Thoracic aorta (tissue), 2 donors: ENCODE measurements at regions not wholly inside any gene's neighbourhood (a gene's known extent, or its start where the extent isn't known, plus 50 kb on each side); places are given as distances from the start of the nearest gene placed in this dataset.

Experiments
- ATAC-seq: fragments of 150-250 bp; one replicate; pipeline ENCODE4 v1.8.0; 2017; ENCODE audit warnings: low read depth; ENCODE audit not compliant: insufficient number of reproducible peaks, low FRiP score
- DNase-seq: peaks from one replicate; pipeline ENCODE4 v3.0.0-alpha.2; 2020; ENCODE audit warnings: low spot score
- H3K27ac ChIP-seq, 2 donors: fragments of 200-600 bp; sonication (generic); 1 replicate in 1 of 2; 2 replicates in 1 of 2; pipeline ENCODE4 v1.5.1; 2016; ENCODE audit warnings: mild to moderate bottlenecking in 2 of 2, moderate library complexity in 2 of 2
- H3K27me3 ChIP-seq: fragments of 200-600 bp; sonication (generic); replicated peaks from 2 replicates; pipeline ENCODE4 v1.6.0; 2016; ENCODE audit warnings: mild to moderate bottlenecking; ENCODE audit not compliant: insufficient read depth
- H3K36me3 ChIP-seq: fragments of 200-600 bp; sonication (generic); one replicate; pipeline ENCODE4 v1.5.1; 2016
- H3K4me1 ChIP-seq, 2 donors: fragments of 200-600 bp; sonication (generic); 1 replicate in 1 of 2; 2 replicates in 1 of 2; pipeline versions ENCODE4 v1.5.1 to v1.6.0; 2016; ENCODE audit warnings: low read depth in 2 of 2, mild to moderate bottlenecking in 1 of 2; ENCODE audit not compliant: control insufficient read depth in 1 of 2
- H3K4me3 ChIP-seq: fragments of 200-600 bp; sonication (generic); 2 replicates; pipeline ENCODE4 v1.5.1; 2016; ENCODE audit warnings: mild to moderate bottlenecking
- H3K9me3 ChIP-seq: fragments of 200-600 bp; sonication (generic); 2 replicates; pipeline ENCODE4 v1.5.1; 2016
- CTCF ChIP-seq: fragments of 200-600 bp; sonication (generic); IDR thresholded peaks from one replicate; pipeline ENCODE4 v1.5.1; 2019; ENCODE audit warnings: antibody characterized with exemption

DNA sequence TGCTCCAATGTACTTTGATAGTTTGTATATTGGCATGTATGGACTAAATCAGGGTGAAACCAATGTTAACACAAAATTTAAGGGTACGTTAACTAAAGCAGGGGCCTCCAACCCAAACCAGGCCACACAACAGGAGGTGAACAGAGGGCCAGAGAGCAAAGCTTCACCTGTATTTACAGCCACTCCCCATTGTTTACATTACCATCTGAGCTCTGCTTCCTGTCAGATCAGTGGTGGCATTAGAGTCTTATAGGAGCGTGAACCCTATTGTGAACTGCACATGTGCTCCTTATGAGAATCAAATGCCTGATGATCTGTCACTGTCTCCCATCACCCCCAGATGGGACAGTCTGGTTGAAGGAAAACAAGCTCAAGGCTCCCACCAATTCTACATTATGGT is 62.0 kb upstream of the SCIN start:
- Histone ChIP-seq H3K9me3 (no peaks in the 10 kb centered on the region), H3K27ac (no peak overlapping the region), H3K4me3 (no peak overlapping the region), H3K36me3 (no peaks in the 10 kb centered on the region), H3K27me3 (no peaks in the 10 kb centered on the region), H3K4me1 (no peaks in the 10 kb centered on the region)
- ATAC-seq: no peak
- no peak for DNase-seq
- TF ChIP-seq CTCF: no peak

GRCh38 chr7:12517451-12517850 is 53.1 kb upstream of the SCIN start:
- Histone ChIP-seq H3K27me3 (no peaks in the 10 kb centered on the region), H3K4me1 (no peaks in the 10 kb centered on the region), H3K9me3 (no peaks in the 10 kb centered on the region), H3K27ac (no peak overlapping the region), H3K4me3 (no peak overlapping the region), H3K36me3 (no peaks in the 10 kb centered on the region)
- no peak for ATAC-seq
- no peak for TF ChIP-seq CTCF
- no peak for DNase-seq

DNA sequence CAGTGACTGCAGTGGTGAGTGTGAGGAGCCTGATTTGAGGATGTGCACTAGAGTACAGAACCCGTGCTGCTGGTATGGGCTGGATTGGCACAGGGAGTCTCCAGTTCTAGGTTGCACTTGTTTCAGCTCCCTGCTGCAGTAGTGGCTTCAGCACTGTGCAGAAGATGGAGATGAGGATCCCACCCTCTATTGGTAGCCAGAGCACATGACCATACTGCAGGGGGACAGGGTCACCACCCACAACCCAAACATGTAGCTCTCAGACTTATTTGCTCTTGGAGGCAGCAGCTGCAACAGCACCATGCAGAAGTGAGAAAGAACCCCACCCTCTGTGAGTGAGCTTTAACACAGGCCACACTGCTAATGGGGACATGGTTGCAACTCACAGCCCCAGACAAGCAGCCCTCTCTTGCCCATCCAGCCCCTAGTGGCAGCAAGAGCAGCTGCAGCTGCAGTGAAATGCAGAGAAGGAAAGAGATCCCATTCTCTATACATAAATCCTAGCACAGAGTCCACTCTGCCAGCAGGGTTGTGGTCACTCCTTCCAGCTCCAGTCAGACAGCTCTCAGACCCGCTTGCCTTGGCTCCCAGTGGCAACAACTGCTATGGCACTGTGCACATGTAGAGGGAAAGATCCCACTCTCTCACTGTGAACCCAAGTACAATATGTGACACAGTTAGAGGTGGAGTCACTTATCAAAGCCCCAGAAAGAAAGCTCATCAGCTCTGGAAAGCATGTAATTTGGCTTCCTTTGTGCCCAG is 51.4 kb upstream of the SCIN start:
- DNase-seq (no peak), ATAC-seq (no peak)
- no peak overlapping the region for H3K4me3 ChIP-seq
- H3K9me3 ChIP-seq: no peaks in the 10 kb centered on the region
- no peak overlapping the region for H3K27ac ChIP-seq
- TF ChIP-seq CTCF: no peak
- H3K27me3 ChIP-seq: no peaks in the 10 kb centered on the region
- no peaks in the 10 kb centered on the region for H3K36me3 ChIP-seq
- no peaks in the 10 kb centered on the region for H3K4me1 ChIP-seq

- Histone ChIP-seq H3K27ac (no peak overlapping the region), H3K9me3 (no peaks in the 10 kb centered on the region), H3K4me1 (no peaks in the 10 kb centered on the region), H3K27me3 (no peaks in the 10 kb centered on the region), H3K4me3 (no peak overlapping the region), H3K36me3 (no peaks in the 10 kb centered on the region)
- no peak for TF ChIP-seq CTCF
- ATAC-seq (no peak), DNase-seq (no peak)
Observed at GRCh38 chr7:12519682-12520009, 50.9 kb upstream of the SCIN start.
